OCI-M1 (cell line): ENCODE measurements at regions not wholly inside any gene's neighbourhood (a gene's known extent, or its start where the extent isn't known, plus 50 kb on each side); places are given as distances from the start of the nearest gene placed in this dataset.
"Not testable (repeated sequence)": the region's sequence is repeated elsewhere in the genome, so short reads cannot be mapped to it uniquely, and the experiment has no call there.

ENCODE experiments used
- DNase-seq: peaks from one replicate; lab custom pipeline; 2025; lab: John Stamatoyannopoulos, UW

DNA sequence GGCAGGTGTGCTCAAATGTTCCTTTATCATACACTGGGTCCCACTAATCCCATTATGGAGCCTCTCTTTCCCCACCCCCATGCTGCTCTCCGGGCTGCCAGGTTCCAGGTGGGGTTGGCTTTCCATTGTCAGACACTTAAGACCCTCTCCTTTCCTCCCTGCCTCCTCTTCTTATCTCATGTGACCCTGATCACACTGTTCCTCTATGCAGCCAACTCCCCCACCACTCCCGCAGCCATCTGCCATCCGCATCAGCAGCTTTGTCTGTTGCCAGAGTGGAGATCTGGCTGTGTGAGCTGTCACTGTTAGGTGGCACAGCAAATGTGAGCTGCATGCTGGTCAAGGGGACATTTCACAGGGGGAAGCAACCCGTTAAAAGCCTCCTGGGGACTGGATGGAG lies 391.4 kb downstream of the TNS3 start:
- peak; percentile 58 for DNase-seq

- peak; percentile 86 for DNase-seq
These were observed 393.1 kb downstream of the TNS3 start for GRCh38 chr7:47188653-47189315.

DNA sequence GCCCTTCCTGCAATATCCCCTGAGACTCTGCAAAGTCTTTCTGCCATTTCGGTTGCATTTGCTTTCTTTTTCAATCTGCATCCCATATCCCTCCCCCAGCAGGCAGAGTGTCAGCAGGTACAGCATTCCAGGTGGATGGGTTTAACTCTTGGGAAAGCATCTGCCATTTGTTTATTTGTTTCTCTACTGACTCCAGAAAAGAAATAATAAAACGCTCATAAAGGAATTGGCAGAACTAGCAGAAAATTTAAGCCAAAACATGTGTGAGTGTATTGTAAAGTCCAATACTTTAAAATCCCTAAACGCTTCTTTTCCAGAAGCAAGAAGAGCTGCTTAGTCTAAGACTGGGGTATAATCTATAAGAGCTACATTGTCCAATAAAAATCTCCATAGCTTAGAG lies 393.8 kb downstream of the TNS3 start:
- DNase-seq: no peak

- DNase-seq: no peak
These were observed 395.6 kb downstream of the TNS3 start for GRCh38 chr7:47186316-47186715.

GRCh38 chr7:47185839-47186238 lies 396.1 kb downstream of the TNS3 start:
- DNase-seq: no peak

DNA sequence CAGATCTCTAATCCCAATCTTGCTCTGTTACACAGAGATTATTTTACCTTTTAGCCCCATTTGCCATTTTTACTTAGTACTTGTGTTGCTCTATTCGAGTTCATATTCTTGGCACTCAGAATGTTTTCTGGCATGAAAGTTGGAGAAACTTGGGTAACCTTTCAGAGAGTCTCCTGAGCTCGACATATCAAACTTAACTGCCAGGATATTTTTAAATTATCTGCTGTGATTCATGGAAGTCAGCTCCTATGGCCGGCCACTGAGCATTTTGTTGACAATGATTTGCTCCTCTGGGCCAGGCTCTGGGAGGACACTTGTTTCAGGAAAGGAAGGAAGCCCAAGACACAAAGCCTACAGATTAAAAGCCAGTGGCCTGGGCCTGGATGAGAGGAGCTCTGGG lies 396.7 kb downstream of the TNS3 start:
- no peak for DNase-seq

GRCh38 chr7:47183862-47184590 lies 397.9 kb downstream of the TNS3 start:
- DNase-seq: no peak

GRCh38 chr7:47181746-47182361 lies 400.1 kb downstream of the TNS3 start:
- DNase-seq: no peak

DNA sequence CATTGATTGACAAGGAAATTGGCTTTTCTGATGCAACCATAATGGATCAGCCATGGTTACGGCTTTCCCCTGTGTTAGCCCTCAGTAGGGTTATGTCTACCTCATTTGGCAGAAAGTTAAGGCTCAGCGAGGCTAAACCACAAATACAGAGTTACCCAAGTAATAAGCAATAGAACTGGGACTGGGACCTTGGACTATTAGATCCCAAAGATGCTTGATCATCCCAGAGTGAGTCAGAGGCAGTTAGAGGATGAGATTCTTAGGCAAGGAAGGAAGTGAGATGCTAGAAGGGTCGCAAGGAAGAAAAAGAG lies 401.4 kb downstream of the TNS3 start:
- DNase-seq: no peak

GRCh38 chr7:47179812-47180515 lies 401.9 kb downstream of the TNS3 start:
- peak; percentile 79 for DNase-seq

DNA sequence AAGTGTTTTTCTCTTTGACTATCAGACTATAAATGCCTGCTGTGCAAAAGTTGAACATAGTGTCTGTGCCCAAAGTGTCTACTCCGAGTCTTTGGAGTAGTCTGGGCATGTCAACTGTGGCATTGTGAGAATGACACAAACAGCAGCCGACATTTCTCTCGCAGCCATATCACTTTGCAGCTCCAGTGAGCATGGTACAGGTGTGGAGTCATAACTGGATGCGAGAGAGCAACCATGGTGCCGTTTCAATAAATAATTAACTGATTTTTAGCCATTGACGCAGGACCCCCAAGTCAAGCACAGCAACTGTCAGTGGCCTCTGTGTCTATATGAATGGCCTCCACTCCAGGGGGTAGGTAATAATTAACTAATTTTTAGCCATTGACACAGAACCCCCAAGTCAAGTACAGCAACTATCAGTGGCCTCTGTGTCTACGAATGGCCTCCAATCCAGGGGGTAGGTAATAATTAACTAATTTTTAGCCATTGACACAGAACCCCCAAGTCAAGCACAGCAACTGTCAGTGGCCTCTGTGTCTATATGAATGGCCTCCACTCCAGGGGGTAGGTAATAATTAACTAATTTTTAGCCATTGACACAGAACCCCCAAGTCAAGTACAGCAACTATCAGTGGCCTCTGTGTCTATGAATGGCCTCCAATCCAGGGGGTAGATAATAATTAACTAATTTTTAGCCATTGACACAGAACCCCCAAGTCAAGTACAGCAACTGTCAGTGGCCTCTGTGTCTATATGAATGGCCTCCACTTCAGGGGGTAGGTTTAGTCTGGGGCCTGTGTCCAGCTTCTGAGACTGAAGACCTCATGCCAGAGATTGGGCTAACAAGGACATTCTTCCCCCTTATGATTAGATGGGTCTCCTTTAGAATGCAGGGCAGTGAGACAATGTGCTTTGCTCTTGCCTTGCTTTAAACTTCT lies 409.0 kb downstream of the TNS3 start:
- not testable (repeated sequence) for DNase-seq

DNA sequence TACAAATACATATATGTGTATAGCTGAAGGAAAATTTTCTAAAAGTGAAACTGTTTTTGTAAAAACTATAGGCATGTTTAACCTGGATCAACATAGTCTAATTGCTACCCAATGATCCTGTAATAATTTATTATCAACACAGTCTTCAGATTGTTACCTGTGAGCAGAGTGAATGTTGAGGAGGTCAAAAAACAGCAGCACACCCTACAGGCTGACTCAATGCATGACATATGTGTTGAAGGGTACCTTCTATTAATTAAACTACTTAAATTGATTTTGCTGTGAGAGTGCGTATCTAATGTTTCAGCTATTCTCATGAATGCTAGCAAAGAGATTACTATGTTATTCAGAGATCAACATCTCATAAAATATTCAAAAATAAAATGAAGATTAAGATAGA lies 411.4 kb downstream of the TNS3 start:
- DNase-seq: no peak

DNA sequence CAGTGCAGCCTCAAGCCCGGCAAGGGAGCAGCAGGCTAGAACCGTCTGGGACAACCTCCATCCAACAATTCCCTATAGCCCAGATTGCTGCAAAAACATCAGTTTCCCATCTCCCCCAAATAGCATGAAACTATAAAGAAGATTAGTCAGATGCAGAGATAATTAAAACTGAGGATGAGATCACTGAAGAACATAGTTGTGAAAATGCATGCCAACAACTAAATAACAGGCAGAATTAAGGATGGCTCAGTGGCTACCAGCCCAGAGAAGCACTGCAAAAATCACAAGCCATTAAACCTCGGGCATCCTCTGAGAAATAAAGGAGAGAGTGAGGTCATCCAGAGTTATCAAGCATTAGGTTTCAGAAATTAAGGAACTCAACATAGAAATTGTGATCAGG lies 427.1 kb downstream of the TNS3 start:
- no peak for DNase-seq

GRCh38 chr7:47153576-47153975 lies 428.3 kb downstream of the TNS3 start:
- DNase-seq: no peak

GRCh38 chr7:47153058-47153457 lies 428.9 kb downstream of the TNS3 start:
- DNase-seq: peak; percentile 20

DNA sequence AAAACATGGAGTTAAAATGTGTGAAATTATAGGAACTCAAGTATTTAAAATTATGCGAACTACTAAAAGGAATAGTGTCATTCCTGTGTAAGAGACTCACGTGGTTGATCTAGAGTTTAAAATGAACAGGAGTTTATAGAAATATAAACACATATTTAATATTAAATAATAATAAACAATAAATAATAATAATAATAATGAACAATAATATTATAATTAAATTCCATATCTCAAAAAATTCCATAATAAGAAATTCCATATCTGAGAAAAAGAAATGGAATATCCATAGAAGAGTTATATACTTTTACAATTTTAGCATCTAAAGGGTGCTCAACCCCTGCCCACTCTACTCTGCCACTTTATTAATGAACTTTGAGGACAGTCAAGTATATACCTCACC lies 429.6 kb downstream of the TNS3 start:
- no peak for DNase-seq

DNA sequence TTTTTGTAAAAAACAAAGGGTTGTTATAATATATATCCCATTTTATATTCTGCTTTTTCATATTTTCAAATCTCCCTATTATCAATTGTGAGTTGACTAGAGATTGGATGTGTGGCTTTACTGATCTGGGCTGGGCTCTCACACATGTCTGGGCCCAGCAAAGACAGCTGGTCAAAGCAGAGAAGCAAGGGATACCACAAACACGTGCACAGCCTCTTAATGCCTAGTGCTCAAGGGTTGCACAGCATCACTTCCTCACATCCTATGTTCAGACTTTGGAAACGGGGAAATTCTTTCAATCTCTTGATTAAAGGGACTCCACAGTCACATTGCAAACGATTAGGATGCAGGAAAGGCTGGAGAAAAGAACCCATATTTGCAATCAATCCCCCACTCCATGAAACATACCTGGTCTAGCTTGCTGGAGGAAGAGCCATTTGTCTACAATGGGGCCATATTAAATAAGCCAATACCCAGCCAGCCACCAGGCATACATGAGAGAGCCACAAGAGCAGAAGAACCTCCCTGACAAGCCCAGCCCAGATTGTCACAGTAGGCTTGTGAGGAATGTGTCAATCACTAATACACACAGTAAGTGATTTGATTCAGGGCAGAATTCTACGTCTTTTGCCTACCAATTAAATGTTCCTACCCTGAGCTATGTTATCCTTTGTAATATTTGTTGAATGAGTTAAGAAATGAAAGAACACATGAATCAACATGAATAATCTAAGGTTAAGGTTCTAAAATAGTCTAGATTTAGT lies 431.2 kb downstream of the TNS3 start:
- no peak for DNase-seq

DNA sequence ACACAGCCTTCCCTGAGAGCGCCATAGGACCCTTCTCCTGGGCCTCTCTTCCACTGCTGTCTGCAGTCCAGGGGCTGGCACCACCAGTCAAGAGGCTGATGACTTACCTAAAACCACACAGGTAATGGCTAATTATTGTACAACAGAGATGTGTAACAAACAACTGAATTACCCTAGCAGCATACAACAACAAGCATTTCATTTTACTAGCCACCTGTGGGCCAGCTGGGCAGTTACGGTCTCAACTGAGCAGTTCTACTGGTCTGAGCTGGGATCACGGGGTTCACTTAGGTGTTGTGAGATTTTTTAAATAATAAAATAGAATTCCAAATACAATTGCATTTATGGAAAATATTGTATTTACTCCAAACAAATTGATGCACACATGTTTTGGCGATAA lies 431.9 kb downstream of the TNS3 start:
- DNase-seq: no peak

- DNase-seq: no peak
These were observed 432.6 kb downstream of the TNS3 start for GRCh38 chr7:47149208-47149839.

DNA sequence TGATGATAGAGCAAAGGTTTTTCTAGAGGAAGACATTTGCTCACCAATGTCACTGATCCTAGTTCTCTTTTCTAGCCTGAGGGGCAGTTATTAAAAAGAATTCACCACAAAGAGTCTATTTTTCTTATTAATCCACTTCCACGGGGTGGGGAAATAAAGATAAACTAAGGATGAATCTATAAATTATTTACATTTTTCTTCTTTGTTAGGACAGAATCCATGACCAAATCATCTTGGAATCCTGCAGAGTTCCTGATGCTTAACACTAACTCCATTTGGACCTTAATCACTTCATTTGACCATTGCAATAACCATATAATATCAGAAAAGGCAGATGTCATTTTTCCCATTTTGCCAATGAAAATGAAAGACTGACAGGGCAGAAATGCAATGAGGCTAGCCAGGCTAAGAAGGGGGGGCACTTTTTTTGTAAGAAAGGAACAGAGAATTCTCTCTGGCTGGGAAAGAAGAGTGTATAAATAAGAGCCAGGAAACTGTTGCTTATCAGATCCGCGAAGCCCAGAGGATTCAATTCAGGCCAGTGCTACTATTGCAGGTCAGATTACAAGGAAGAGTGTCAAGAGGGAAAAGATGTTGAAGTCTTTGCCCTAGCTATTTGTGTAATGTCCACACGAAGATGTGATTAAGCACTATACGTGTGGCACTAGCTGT lies 433.2 kb downstream of the TNS3 start:
- DNase-seq: no peak
